ENCODE measurements at regions not wholly inside any gene's neighbourhood (a gene's known extent, or its start where the extent isn't known, plus 50 kb on each side); places are given as distances from the start of the nearest gene placed in this dataset.
"Not testable (repeated sequence)": the region's sequence is repeated elsewhere in the genome, so short reads cannot be mapped to it uniquely, and the experiment has no call there.

DNA sequence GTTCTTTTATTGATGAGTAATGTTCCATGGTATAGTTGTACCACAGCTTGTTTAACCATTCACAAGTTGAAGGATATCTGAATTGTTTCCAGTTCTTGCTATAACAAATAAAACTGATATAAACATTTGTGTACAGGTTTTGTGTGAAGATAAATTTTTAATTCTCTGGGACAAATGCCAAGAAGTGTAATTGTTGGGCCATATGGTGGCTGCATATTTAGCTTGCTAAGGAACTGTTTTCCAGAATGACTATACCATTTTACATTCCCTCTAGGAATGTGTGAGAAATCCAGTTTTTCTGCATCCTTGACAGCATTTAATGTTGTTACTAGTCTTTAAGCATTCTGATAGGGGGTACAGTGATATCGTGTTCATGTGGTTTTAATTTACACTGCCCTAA is 368.5 kb downstream of the KIF2B start:
- no peak for DNase-seq
- Histone ChIP-seq H3K9me3 (no peaks in the 10 kb centered on the region), H3K4me1 (no peaks in the 10 kb centered on the region), H3K27ac (no peak overlapping the region), H3K36me3 (no peaks in the 10 kb centered on the region), H3K4me3 (no peak overlapping the region), H3K27me3 (no peaks in the 10 kb centered on the region)
- 76 to 87% (median 86%) methylated on average over 1 of the region's 1 CpG for WGBS, 5 donors
- TF ChIP-seq POLR2AphosphoS5 (IDR thresholded peaks at IDR 0.05) (no peak), EP300 (IDR thresholded peaks at IDR 0.05) (no peak), POLR2A (IDR thresholded peaks at IDR 0.05) (no peak)
- TF ChIP-seq, protein P1, sequence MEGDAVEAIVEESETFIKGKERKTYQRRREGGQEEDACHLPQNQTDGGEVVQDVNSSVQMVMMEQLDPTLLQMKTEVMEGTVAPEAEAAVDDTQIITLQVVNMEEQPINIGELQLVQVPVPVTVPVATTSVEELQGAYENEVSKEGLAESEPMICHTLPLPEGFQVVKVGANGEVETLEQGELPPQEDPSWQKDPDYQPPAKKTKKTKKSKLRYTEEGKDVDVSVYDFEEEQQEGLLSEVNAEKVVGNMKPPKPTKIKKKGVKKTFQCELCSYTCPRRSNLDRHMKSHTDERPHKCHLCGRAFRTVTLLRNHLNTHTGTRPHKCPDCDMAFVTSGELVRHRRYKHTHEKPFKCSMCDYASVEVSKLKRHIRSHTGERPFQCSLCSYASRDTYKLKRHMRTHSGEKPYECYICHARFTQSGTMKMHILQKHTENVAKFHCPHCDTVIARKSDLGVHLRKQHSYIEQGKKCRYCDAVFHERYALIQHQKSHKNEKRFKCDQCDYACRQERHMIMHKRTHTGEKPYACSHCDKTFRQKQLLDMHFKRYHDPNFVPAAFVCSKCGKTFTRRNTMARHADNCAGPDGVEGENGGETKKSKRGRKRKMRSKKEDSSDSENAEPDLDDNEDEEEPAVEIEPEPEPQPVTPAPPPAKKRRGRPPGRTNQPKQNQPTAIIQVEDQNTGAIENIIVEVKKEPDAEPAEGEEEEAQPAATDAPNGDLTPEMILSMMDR (IDR thresholded peaks at IDR 0.05), result no peak
- intact Hi-C loops (cut with DNase I; ENCODE audit: low total_unique reads), result no loop called here

DNA sequence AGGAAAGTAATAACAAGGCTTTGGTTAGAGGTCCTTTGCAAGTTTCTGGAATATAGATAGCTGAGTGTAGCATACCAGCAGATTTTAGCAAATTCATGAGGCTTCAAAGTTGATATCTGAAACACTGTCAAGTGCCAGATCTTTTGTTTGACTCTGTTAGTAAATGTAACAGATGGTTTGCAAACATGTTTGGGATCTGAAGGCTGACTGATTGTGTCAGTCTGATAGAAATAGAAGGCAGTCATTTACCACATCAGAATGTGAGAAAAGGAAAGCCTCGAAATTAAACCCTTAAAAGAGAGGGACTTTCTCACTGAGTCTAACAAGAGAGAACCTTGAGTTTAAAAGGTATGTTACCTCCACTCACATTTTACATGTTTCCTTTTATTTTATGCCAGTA is 371.5 kb downstream of the KIF2B start:
- DNase-seq, result no peak
- H3K27me3 ChIP-seq, result no peaks in the 10 kb centered on the region
- no peak overlapping the region for H3K27ac ChIP-seq
- H3K4me3 ChIP-seq, result no peak overlapping the region
- H3K4me1 ChIP-seq, result no peaks in the 10 kb centered on the region
- H3K36me3 ChIP-seq, result no peaks in the 10 kb centered on the region
- intact Hi-C loops (cut with DNase I; ENCODE audit: low total_unique reads), result no loop called here
- TF ChIP-seq EP300 (IDR thresholded peaks at IDR 0.05) (no peak), POLR2A (IDR thresholded peaks at IDR 0.05) (no peak), POLR2AphosphoS5 (IDR thresholded peaks at IDR 0.05) (no peak)
- TF ChIP-seq, protein P1 (IDR thresholded peaks at IDR 0.05), result no peak
- 28 to 45% (median 34%) methylated on average over 1 of the region's 1 CpG for WGBS, 5 donors
- H3K9me3 ChIP-seq, result no peaks in the 10 kb centered on the region

DNA sequence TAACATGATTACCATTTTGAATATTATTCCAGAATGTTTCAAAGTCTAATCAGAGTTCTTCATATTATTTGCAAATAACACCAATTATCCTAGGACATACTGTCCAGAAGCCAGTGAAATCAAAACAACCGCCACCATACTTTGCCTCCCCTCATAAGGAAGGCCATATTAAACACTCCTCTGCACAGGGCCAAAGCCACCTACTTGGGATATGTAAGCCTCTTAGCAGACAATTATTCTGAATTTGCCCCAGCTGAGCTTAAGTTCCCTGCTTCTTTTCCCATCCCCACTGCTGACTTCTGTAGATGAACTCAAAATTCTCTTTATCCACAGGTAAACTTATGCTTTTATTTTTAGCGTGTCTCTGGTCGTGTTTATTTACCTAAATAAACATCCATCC is 374.0 kb downstream of the KIF2B start:
- Histone ChIP-seq H3K4me1 (no peaks in the 10 kb centered on the region), H3K36me3 (no peaks in the 10 kb centered on the region), H3K9me3 (no peaks in the 10 kb centered on the region), H3K4me3 (no peak overlapping the region), H3K27me3 (no peaks in the 10 kb centered on the region), H3K27ac (no peak overlapping the region)
- 64 to 73% (median 69%) methylated on average over 3 of the region's 3 CpGs for WGBS, 5 donors
- no peak for DNase-seq
- intact Hi-C loops (cut with DNase I; ENCODE audit: low total_unique reads), result no loop called here
- TF ChIP-seq, protein P1 (IDR thresholded peaks at IDR 0.05), result no peak
- no peak for TF ChIP-seq EP300 (IDR thresholded peaks at IDR 0.05)
- TF ChIP-seq POLR2AphosphoS5 (IDR thresholded peaks at IDR 0.05), result no peak
- TF ChIP-seq POLR2A (IDR thresholded peaks at IDR 0.05), result no peak

DNA sequence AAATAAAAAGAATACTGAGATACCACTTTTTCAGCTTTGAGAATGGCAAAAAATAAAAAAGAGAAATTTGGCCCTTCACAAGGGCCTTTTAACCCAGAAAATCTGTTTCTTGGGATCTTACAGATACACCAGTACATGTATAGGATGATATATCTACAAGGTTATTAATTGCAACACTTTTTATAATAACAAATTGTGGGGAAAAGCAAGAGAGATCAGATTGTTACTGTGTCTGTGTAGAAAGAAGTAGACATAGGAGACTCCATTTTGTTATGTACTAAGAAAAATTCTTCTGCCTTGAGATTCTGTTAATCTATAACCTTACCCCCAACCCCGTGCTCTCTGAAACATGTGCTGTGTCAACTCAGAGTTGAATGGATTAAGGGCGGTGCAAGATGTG is 378.7 kb downstream of the KIF2B start:
- H3K9me3 ChIP-seq; H3K4me1 ChIP-seq; H3K27me3 ChIP-seq; DNase-seq; H3K27ac ChIP-seq; H3K4me3 ChIP-seq; H3K36me3 ChIP-seq; intact Hi-C loops (cut with DNase I; ENCODE audit: low total_unique reads): not testable (repeated sequence)
- WGBS, 5 donors, result 44 to 60% methylated on average over 1 to 2 of the region's 2 CpGs; no CpG with 5 or more reads in 3 of the 5 donors

DNA sequence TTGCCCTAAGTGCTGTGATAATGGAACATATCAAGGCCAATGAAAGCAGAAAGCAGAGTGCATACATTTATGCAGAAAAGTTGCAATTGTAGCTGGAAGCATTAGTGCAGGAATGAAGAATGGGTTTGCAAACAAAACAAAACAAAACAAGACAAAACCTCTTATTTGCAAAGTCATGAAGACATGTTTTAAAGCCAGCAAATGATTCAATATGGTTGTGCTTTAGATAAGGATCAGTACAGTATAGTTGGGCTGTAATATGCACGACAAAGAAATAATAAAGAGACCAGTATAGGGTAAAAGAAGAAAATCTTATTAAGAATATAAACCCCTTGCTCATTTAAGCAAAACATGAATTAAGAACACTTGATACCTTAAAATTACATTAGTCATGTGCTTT is 398.1 kb downstream of the KIF2B start:
- intact Hi-C loops (cut with DNase I; ENCODE audit: low total_unique reads), result no loop called here
- Histone ChIP-seq H3K36me3 (no peaks in the 10 kb centered on the region), H3K27ac (no peak overlapping the region), H3K4me3 (no peak overlapping the region), H3K9me3 (no peaks in the 10 kb centered on the region), H3K4me1 (no peaks in the 10 kb centered on the region), H3K27me3 (no peaks in the 10 kb centered on the region)
- 61 to 75% (median 62%) methylated on average over 1 of the region's 1 CpG for WGBS, 5 donors
- DNase-seq, result no peak
- TF ChIP-seq POLR2AphosphoS5 (IDR thresholded peaks at IDR 0.05), result no peak
- no peak for TF ChIP-seq EP300 (IDR thresholded peaks at IDR 0.05)
- TF ChIP-seq, protein P1 (IDR thresholded peaks at IDR 0.05), result no peak
- TF ChIP-seq POLR2A (IDR thresholded peaks at IDR 0.05), result no peak

Measured in stomach (tissue), 8 donors.